GM19099 (cell line): ENCODE measurements at regions not wholly inside any gene's neighbourhood (a gene's known extent, or its start where the extent isn't known, plus 50 kb on each side); places are given as distances from the start of the nearest gene placed in this dataset.

Experiments
- POLR2A ChIP-seq: IDR thresholded peaks from 3 replicates; pipeline ENCODE4 v1.6.1; 2011; ENCODE audit warnings: low read depth; ENCODE audit not compliant: insufficient read length; ENCODE audit errors: extremely low read depth

DNA sequence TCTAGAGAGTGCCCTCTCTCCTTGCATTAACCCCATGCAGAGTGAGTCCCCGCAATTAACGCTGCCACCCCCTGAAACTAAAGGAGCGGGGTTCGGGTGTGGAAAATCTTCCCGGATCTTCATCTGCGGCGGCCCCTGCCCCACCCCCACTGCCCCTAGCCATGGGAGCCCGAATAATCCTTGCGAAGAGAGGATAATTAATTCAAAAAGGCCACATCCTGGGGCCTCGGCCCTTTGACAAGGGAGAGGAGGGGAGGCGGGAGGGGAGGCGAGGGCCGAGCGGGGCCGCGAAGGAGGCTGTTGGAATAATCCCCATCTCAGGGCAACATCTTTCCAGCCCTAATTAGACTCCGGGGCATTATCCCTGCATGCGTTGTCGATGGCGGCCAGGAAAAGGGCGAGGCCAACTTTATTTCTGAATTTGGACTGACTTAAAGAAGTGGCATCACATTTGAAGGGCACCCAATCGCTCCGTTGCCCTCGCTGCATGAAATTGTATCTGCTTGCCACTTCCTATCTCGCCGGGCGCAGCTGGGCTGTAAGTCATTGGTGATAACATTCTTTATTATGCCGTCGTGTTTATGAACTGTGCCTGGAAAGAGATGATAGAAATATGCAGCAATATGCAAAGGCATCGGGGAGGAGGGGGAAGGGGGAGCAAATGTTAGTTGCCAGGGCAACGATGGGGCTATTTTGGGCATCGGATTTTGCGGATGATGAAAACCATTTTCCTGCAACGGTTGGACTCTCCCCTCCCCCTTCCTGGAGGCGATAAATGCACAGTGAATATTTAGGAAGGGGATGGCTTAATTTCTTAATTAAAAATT lies 387.1 kb upstream of the TNRC6C start:
- no peak for TF ChIP-seq POLR2A

DNA sequence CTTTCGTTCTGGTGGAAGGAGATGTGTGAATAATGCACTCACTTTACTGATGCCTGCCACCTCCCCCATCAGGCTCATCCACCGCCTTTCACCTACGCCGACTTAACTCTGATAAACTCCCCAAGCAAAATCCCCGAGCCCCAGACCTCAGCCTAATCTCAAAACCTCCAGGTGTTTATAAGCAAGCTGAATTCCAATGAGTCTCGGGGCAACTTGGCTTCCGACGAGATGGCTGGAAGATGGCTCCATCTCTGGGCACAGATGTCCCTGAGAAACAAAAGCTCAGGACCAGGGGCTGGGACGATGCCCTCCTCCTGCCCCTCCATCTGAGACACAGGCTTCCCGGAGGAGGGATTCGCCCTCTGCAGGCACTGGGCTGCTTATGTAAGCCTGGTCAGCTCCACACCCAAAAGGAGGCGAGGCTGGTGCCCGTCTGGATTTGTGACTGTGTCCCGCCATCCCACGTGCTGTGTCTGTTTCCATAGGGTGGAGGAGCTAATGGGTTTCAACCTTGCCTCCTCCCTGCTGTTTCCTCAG lies 386.4 kb upstream of the TNRC6C start:
- no peak for TF ChIP-seq POLR2A

DNA sequence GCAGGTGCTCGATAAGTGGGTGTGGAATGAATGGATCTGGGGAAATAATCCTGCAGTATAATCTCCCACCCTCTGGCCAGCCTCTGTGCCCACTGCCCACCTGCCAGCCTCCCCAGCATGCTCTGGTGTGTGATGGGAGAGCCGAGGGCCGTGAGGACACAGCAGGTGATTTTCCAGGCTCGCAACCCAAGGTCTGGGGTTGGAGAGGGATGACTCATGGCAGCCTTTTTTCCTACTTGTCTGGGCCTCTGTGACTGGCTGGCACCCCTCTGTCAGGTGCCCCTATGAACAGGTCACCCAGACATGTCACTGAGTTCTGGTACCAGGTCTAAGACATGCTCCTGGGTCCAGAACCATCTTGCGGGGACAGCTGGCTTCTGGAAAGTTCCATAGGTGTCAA lies 385.7 kb upstream of the TNRC6C start:
- TF ChIP-seq POLR2A, result no peak

DNA sequence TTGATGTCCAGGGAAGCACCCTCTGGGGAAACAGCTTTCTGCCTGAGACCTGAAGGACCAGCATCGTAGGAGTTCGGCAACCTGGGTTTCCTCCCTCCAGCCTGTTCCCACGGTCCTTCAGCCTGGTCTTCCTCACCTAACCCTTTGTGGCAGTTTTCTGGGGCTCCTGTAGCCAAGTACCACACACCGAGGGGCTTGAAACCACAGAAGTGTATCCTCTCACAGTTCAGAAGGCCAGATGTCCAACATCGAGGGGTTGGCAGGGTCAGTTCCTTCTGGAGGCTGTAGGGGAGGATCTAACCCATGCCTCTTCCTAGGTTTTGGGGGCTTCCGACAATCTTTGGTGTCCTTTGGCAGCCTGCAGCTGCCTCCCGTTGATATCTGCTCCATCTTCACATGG lies 381.0 kb upstream of the TNRC6C start:
- no peak for TF ChIP-seq POLR2A

DNA sequence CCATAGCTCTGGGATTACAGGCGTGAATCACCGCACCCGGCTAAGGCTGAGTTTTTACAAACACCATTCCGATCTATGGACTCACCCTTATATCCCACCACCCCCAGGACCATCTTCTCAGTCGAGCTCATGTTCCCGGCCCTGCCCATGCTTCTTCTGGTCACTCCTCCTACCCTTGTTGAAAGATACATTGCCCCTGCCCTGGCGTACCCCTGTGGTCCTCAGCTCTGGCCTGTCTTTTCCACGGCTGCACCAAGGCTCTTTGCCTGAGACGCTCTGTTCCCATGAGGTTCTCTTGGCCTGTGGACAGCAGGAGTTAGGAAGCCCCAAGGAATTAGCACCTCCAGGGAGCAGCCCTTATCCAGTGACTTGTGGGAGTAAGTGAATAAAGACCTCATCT lies 379.4 kb upstream of the TNRC6C start:
- TF ChIP-seq POLR2A, result no peak

DNA sequence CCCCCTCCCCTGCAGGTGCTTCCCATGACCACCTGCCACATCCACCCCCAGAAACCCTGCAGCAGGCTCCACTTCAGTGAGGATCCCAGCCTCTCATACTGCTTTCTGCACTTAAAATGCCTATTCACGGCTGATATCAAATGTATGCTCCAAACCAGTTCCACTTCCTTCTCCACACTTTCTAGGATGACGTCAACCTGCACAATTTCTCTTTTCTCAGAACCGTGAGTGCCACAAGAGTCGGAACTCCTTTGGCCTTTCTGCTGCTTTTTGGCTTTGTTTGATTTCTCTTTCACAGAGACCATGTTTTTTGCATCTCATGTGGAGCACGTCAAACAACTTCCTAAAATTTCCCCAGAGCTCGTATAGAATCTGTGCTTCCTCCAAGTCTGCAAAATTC lies 378.8 kb upstream of the TNRC6C start:
- TF ChIP-seq POLR2A, result no peak

DNA sequence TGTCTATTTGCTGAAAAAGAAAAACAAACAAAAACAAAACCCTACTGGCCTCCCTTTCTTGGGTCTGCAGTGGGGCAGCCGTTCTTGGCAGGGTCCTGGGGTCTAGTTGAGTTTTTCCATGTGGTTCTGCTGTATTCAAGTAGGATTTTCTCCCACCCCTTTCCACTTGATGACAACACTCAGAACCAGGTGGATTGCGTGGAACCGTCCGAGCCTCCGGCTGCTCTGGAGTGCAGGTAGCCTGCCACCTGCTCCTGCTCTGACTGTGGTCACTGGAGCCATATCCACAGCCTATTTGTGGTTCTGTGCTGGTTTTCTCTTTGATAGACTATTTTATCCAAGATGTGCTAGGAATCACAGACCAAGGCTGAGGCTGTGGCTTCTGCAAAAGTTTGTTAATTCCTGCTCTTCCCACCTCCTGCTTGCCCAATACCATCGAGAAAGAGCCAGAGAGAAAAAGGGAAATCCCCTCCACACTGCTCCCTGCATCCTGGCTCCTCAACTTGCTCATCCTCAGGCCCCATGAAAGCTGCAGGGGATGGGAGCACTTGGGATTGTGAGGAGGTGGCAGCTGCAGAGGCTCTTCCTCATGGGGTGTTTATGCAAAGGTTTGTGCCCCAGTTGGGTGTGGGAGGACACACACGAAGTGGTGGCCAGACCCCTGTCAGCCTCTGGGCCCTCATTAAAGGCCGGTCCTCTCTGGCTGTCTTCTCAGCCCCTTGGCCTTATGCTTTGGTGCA lies 377.8 kb upstream of the TNRC6C start:
- no peak for TF ChIP-seq POLR2A

DNA sequence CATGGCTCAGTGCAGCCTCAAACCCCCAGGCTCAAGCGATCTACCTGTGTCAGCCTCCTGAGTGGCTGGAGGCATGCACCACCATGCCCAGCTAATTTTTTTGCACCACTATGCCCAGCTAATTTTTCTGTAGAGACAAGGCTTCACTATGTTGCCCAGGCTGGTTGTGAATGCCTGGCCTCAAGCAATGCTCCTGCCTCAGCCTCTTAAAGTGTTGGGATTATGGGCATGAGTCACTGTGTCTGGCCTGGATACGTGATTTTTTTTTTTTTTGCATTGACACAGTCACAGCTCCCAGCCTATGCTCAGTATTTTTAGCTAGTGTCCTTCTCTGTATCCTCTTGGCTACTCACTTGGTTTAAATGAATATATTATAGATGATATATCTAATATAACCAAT lies 377.0 kb upstream of the TNRC6C start:
- TF ChIP-seq POLR2A, result no peak

DNA sequence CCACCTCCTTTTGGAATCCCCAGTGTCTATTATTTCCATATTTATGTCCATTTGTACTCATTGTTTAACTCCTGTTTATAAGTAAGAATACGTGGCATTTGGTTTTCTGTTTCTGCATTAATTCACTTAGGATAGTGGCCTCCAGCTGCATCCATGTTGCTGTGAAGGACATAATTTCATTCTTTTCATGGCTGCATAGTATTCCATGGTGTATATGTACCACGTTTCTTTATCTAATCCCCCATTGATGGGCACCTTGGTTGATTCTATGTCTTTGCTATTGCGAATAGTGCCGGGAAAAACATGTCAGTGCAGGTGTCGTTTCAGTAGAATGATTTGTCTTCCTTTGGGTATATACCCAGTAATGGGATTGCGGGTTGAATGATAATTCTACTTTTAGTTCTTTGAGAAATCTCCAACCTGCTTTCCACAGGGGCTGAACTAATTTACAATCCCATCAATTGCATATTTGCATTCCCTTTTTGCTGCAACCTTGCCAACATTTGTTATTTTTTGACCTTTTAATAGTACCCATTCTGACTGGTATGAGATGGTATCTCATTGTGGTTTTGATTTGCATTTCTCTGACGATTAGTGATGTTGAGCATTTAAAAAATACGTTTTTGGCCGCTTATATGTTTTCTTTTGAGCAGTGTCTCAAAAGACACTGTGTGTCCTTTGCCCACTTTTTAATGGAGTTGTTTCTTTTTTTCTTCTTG lies 373.2 kb upstream of the TNRC6C start:
- TF ChIP-seq POLR2A, result no peak

DNA sequence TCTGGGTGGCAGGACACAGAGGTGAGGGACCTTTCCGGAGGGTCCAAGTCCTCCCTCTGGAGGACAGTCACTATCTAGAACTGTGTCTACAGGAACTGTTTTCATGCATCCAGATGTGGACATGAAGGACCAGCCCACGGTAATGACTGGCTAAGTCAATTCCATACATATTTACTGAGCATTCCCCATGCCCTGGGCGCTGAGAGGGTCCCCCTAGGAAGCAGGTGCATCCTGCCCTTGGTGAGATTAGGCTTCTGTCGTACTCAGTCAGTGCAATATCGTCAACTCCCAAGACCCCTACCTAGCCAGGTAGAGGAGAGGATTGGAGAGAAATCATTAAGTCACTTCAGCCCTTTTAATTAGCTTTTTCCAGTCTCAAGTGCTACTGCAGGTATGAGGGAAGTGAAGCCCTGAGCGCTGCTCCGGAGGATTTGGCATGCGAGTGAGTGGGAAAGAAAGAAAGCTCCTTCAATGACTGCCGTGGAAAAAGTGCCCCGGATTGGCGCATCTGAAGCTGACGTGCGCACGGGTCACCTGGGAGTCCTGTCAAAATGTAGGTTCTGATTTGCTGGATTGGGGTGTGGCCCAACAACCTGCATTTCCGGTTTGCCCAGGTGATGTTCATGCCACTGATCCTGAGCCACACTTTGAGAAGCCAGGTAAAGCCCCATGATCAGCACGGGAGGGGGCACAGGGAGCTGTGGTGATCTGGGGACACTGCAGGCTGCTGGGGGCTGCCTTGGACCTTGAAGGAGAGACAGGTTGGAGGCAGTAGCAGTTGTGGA lies 367.4 kb upstream of the TNRC6C start:
- no peak for TF ChIP-seq POLR2A

DNA sequence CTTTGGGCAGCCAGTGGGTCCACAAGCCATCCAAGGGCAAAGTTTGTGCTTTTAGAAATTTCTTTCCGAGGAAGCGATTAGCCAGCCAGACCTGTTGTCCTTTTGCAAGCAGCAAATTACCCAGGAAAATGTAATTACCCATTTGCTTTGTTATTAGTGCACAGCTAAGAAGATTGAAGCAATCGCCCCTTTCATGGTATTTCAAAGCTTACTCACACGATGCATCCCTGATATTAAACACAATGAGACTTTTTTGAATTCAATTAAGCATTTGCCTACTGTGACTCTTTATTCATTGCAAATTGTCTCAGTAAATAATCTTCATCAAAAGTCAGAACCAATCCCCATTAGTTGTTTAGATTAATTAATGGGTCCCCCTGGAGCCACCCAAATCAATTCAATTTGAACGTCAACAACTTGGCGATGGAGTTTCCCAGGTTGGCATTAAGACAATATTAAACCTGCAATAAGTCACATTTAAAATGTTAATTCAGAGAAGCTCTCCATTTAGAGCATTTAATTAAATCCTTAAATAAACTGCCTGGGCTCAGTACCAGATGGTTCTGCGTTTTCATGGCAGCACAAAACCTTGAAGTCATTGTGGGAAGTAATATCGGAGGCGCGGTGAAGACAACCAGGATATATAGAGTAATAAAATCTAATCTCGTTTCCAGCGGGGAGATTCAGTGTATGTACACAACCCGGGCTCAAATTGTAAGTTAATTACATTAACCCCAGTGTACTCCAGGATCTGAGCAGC lies 366.2 kb upstream of the TNRC6C start:
- TF ChIP-seq POLR2A, result no peak

DNA sequence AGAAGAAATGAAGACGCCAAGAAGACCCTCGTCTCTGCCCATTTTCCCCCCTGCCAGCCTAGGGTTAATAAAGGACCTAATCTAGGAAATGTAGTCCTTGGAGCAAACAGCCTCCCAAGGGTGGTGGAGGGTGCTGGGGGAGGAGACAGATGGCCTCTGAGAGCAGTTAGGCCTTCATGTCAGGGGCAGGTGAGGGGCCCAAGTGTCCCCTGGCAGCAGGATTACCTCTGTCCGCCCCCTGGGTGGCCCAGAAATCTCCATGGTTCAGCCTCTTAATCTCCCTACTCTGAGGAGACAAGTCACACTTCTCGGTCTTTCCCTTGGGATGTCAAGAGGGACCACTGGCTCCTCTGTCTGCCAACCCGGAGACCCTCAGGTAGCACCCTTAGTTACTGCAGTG lies 365.4 kb upstream of the TNRC6C start:
- TF ChIP-seq POLR2A, result no peak

DNA sequence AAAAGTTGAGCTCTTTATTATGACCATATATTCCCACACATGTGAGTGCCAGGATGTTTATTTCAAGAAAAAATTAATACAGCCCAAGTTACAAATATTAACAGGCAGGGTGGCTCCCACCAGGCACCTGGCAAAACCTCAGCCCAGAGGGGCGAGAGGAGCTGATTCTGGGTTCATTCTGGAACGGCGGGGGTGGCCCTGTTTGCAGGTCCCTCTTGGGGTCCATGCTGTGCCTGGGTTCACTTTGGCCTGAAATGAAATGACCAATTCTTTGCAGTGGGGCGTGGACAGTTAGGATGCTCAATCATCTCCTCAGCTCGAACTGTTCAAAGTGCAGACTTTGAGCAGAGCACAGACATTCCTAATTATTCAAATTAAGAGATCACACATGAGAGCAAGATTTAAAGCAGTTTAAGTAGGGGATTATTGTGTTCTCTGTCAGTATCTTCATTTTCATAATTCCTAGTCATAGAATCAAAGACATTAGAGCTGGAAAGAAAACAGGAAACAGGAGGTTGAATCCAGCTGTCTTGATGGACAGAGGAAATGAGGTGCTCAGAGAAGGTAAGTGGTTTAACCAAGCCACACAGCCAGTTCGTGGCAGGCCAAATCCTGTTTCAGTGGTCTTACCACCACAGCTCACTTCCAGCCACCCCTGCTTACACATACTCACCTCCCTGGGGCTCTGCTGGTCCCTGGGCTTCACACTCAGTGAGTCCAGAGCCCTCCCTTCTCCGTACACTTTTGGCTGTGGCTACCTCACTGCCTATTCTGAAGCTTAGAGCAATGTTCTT lies 363.9 kb upstream of the TNRC6C start:
- TF ChIP-seq POLR2A, result no peak

DNA sequence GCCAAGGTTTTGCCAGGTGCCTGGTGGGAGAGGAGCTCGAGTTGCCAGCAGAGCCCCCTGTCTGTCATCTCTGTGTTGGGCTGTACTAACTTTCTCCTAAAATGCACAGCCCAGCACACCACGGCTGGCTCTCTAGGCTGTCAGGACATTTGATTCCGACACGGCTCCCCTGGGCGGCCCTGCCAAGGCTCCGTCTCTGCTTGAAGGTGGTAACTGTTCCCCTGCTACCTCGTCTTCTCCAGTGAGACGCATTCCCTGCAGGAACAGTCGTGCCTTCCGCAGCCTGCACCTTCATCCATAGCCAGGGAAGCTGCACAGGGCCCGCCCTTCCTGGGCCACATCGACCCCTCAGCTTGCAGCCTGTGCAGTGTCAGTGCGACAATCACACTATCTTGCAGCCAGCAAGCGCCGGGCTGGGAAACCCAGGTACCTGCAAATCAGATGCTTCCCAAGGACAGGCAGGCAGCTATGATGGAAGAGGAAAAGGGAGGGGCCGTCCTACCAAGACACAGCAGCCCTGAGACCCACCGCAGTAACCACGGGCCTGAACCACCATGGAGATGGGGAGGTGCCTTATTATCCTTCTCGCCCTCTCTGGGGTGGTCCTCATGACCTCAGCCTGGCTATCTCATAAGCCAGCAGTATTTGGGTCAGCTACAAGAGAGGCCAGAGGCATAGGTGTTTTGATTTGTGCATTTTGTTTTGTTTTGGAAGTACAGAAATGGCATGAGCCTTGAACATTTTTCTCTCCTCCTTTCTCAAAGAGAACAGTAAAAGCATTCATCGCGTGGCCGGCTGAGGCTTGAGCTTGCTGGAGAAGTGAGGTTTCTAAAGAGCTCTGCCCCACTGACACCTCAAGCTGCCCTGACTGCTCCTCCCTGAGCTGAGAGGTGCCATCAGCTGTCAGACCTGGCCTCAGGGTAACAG lies 361.7 kb upstream of the TNRC6C start:
- no peak for TF ChIP-seq POLR2A
